NB4 (cell line): ENCODE measurements at regions not wholly inside any gene's neighbourhood (a gene's known extent, or its start where the extent isn't known, plus 50 kb on each side); places are given as distances from the start of the nearest gene placed in this dataset.
A peak's percentile ranks its signal among the peaks of the same experiment; 100 is the strongest.

ENCODE experiments used
- DNase-seq: peaks from one replicate; pipeline ENCODE4 v3.0.0; 2010; ENCODE audit warnings: low read depth
- H3K4me3 ChIP-seq: one replicate; pipeline ENCODE4 v1.5.1; 2011; ENCODE audit warnings: mild to moderate bottlenecking, low read depth, low read length, moderate library complexity
- MYC ChIP-seq: IDR thresholded peaks from 2 replicates; pipeline ENCODE4 v1.6.1; 2011; ENCODE audit warnings: low read depth, low read length
- POLR2A ChIP-seq: IDR thresholded peaks from 2 replicates; pipeline ENCODE4 v1.6.1; 2011; ENCODE audit warnings: mild to moderate bottlenecking; ENCODE audit not compliant: insufficient read length; ENCODE audit errors: extremely low read depth
- TF ChIP-seq, protein P1 (sequence below): IDR thresholded peaks from 2 replicates; pipeline ENCODE4 v1.6.1; 2011; ENCODE audit warnings: low read depth, low read length
- TF ChIP-seq, protein P2 (sequence below): IDR thresholded peaks from one replicate; pipeline ENCODE4 v1.5.1; 2012; ENCODE audit warnings: low read depth, low read length

DNA sequence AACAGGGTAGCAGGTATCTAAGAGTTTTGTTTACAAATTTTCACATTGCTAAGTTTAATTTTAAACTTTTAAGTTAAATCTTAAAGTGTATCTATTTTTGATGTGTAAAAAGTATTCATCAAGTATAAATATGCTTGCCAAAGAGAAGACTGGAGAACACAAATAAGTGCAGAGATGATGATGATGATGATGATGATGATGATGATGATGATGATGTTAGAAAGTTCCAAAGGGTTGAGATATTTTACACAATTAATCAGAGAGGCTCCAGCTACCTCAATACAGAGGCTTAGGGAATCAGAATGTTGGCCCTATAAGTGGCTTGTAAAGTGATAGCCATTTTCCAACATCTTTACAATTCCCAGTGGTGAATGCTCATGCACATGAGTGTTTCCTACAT, 209.0 kb upstream of the NPVF start:
- DNase-seq: no peak
- no peak for TF ChIP-seq MYC
- H3K4me3 ChIP-seq: no peak overlapping the region

DNA sequence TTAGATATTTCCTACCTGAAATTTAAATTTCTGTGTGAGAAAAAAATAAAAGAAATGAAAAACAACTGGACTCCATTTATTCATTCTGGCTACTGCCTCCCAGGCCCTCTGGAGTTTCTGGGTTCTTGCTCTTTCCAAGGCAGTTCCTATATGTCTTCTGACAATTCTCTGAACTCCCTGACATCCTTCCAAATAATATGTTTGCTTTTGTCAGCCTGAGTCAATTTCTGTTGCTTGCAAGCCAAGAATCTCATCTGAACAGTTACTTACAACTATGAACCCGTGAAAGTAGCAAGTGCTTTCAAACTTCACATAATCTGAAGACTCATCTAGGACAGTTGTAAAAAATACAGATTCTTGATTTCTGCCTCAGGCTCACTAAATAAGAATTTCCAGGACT, 216.7 kb upstream of the NPVF start:
- no peak for DNase-seq
- H3K4me3 ChIP-seq: no peak overlapping the region
- TF ChIP-seq, protein P1, sequence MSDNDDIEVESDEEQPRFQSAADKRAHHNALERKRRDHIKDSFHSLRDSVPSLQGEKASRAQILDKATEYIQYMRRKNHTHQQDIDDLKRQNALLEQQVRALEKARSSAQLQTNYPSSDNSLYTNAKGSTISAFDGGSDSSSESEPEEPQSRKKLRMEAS: no peak
- TF ChIP-seq, protein P2, sequence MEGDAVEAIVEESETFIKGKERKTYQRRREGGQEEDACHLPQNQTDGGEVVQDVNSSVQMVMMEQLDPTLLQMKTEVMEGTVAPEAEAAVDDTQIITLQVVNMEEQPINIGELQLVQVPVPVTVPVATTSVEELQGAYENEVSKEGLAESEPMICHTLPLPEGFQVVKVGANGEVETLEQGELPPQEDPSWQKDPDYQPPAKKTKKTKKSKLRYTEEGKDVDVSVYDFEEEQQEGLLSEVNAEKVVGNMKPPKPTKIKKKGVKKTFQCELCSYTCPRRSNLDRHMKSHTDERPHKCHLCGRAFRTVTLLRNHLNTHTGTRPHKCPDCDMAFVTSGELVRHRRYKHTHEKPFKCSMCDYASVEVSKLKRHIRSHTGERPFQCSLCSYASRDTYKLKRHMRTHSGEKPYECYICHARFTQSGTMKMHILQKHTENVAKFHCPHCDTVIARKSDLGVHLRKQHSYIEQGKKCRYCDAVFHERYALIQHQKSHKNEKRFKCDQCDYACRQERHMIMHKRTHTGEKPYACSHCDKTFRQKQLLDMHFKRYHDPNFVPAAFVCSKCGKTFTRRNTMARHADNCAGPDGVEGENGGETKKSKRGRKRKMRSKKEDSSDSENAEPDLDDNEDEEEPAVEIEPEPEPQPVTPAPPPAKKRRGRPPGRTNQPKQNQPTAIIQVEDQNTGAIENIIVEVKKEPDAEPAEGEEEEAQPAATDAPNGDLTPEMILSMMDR: no peak
- TF ChIP-seq POLR2A (no peak), MYC (no peak)

DNA sequence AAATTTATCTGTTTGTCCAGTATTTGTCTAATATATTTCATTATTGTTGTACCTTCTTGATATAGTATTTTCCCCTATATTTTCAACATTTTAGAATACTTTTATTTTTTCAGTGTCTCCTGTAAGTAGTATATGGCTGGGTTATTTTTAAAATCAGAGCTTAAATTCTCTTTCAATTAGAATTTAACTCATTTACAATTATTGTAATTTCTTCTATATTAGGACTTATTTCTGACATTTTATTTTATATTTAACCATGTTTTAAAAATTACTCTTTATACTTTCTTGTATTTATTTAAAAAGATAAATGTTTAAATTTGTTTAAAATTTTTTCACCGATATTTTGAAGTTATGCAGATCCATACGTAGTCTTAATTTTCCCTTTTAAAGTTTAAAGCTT, 220.0 kb upstream of the NPVF start:
- TF ChIP-seq POLR2A (no peak), MYC (no peak)
- TF ChIP-seq, protein P2: no peak
- TF ChIP-seq, protein P1: no peak
- no peak for DNase-seq

DNA sequence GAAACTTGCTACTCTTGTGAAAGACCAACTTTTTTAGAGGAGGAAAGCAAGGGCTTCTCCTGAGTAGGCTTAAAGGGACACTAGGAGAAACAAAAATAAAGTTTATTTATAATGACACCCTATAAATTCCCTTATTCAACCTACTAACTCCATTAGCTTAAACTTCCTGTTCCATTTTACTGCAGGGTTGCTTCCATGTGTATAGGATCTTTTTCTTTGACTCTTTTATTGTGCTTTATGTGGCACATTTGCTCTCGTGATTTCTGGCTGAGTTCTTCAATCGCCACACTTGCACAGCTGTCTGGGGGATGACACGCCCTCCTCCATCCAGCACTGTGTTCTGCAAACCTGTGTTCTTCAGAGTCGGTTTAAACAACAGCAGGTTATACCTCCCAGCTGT, 225.7 kb upstream of the NPVF start:
- no peak overlapping the region for H3K4me3 ChIP-seq
- TF ChIP-seq, protein P1: no peak
- no peak for TF ChIP-seq POLR2A
- TF ChIP-seq, protein P2: no peak
- no peak for TF ChIP-seq MYC
- no peak for DNase-seq

More for the DNA sequence above, 220.0 kb upstream of the NPVF start:
- no peak overlapping the region for H3K4me3 ChIP-seq

DNA sequence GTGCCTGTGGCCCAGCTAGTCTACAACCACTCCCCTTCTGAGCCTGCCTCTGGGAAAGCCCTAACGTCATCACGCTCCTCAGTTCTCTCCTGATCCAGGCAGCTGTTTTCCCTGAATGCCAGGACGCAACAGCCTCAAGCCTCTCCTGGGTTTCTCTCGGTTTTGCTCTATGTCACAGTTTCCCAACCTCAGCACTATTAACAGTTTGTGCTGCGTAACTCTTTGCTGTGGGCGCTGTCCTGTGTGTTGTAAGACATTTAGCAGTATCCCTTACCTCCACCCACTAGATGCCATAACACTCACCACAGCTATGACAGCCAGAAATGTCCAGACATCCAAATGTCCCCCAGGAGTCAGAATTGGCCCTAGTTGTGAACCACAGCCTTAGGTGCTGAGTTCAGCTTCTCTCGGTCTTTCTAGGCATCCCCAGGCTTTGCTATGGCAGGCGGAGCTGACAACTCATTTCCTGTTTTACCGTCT, 226.3 kb upstream of the NPVF start:
- TF ChIP-seq POLR2A (no peak), MYC (no peak)
- TF ChIP-seq, protein P2: no peak
- TF ChIP-seq, protein P1: no peak
- no peak overlapping the region for H3K4me3 ChIP-seq
- peak; percentile 42 for DNase-seq

DNA sequence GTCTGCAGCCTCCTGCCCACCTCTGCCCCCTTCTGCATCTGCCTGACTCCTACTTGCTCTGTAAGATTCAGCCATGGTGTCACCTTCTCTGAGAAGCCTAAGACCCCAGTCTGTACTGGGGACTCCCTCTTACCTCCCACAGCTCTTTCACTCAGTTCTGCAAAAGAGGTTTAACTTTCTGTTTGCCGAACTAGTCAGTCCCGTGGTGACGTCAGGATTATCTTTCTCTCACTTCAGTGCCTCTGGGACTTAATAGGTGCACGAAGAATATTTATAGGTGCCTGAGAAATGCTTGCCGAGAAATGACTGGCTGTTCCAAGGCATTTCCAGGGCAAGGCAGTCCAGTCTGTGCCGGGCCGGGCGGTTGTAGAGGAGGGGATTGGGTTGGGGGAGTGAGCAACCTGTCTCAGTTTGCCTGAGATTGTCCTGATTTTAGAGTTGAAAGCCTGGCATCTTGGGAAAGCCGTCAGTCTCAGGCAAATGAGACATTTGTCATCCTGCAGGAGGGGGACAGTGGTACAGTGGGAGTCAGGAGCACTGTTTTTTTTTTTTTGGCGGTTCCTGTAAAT, 227.5 kb upstream of the NPVF start:
- DNase-seq: no peak
- no peak for TF ChIP-seq POLR2A
- TF ChIP-seq, protein P2: no peak
- no peak for TF ChIP-seq MYC
- TF ChIP-seq, protein P1: no peak

More for the DNA sequence above, 227.5 kb upstream of the NPVF start:
- no peak overlapping the region for H3K4me3 ChIP-seq
